WERI-Rb-1 (cell line): ENCODE measurements at regions not wholly inside any gene's neighbourhood (a gene's known extent, or its start where the extent isn't known, plus 50 kb on each side); places are given as distances from the start of the nearest gene placed in this dataset.

ENCODE experiments used
- DNase-seq: peaks from one replicate; pipeline ENCODE4 v3.0.0-alpha.2; 2020
- H3K27ac ChIP-seq: fragments of 250-450 bp; sonication (Bioruptor Pico); 2 replicates; pipeline ENCODE4 v1.5.1; 2020; ENCODE audit warnings: mild to moderate bottlenecking, moderate library complexity
- H3K27me3 ChIP-seq: fragments of 250-450 bp; sonication (Bioruptor Pico); 2 replicates; pipeline ENCODE4 v1.5.1; 2021; ENCODE audit warnings: mild to moderate bottlenecking, low read depth, moderate library complexity; ENCODE audit not compliant: insufficient read depth, severe bottlenecking
- H3K36me3 ChIP-seq: fragments of 250-450 bp; sonication (Bioruptor Pico); 2 replicates; pipeline ENCODE4 v1.5.1; 2020; ENCODE audit warnings: mild to moderate bottlenecking, moderate library complexity
- H3K4me3 ChIP-seq: 2 replicates; pipeline ENCODE4 v1.5.1; 2011; ENCODE audit warnings: low read depth, mild to moderate bottlenecking, control low read depth, low read length
- H3K9me3 ChIP-seq: fragments of 250-450 bp; sonication (Bioruptor Pico); 2 replicates; pipeline ENCODE4 v1.5.1; 2021; ENCODE audit warnings: mild to moderate bottlenecking, moderate library complexity; ENCODE audit not compliant: severe bottlenecking
- CTCF ChIP-seq: IDR thresholded peaks from 2 replicates; pipeline ENCODE4 v1.5.1; 2011; ENCODE audit warnings: low read depth, mild to moderate bottlenecking, control low read depth, inconsistent platforms, low read length

GRCh38 chr14:82759656-82760055 is 1226.0 kb upstream of the SEL1L start:
- TF ChIP-seq CTCF: no peak
- no peak for DNase-seq

GRCh38 chr14:82766123-82766522 is 1232.5 kb upstream of the SEL1L start:
- H3K4me3 ChIP-seq: no peak overlapping the region
- H3K27ac ChIP-seq: no peak overlapping the region
- H3K27me3 ChIP-seq: no peaks in the 10 kb centered on the region
- no peak for TF ChIP-seq CTCF
- no peaks in the 10 kb centered on the region for H3K36me3 ChIP-seq
- no peak for DNase-seq
- H3K9me3 ChIP-seq: no peaks in the 10 kb centered on the region

More at GRCh38 chr14:82759656-82760055, 1226.0 kb upstream of the SEL1L start:
- H3K36me3 ChIP-seq: no peaks in the 10 kb centered on the region
- no peak overlapping the region for H3K27ac ChIP-seq
- H3K27me3 ChIP-seq: no peaks in the 10 kb centered on the region
- no peak overlapping the region for H3K4me3 ChIP-seq
- no peaks in the 10 kb centered on the region for H3K9me3 ChIP-seq

- Histone ChIP-seq H3K36me3 (no peaks in the 10 kb centered on the region), H3K27ac (no peak overlapping the region), H3K9me3 (no peaks in the 10 kb centered on the region), H3K4me3 (no peak overlapping the region), H3K27me3 (no peaks in the 10 kb centered on the region)
- DNase-seq: no peak
- TF ChIP-seq CTCF: no peak
Measured at GRCh38 chr14:82766996-82767395, 1233.3 kb upstream of the SEL1L start.

GRCh38 chr14:82776958-82777357 is 1243.3 kb upstream of the SEL1L start:
- Histone ChIP-seq H3K9me3 (no peaks in the 10 kb centered on the region), H3K36me3 (no peaks in the 10 kb centered on the region), H3K27ac (no peak overlapping the region), H3K27me3 (no peaks in the 10 kb centered on the region), H3K4me3 (no peak overlapping the region)
- TF ChIP-seq CTCF: no peak
- DNase-seq: no peak

GRCh38 chr14:82778008-82778590 is 1244.4 kb upstream of the SEL1L start:
- TF ChIP-seq CTCF: no peak
- Histone ChIP-seq H3K9me3 (no peaks in the 10 kb centered on the region), H3K27me3 (no peaks in the 10 kb centered on the region), H3K27ac (no peak overlapping the region), H3K36me3 (no peaks in the 10 kb centered on the region), H3K4me3 (no peak overlapping the region)
- DNase-seq: no peak

DNA sequence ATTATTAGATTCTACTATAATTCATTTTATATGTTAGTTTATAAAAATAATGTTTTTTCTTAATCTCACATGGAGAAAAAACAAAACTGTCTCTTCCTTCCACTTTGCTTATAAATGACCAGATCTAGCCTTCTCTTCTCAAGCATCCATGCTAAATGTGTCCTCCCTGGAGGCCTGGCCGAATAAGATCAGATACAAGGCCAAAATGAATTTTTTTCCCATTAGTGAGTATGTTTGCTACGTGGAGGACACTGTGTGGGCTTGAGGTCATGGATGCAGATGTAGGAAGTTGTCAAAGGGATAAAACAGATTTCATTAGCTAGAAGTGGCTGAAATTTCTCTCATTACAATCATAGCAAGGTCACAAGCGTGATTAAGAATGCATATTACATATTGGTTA is 1244.9 kb upstream of the SEL1L start:
- TF ChIP-seq CTCF: no peak
- no peaks in the 10 kb centered on the region for H3K27me3 ChIP-seq
- no peak overlapping the region for H3K27ac ChIP-seq
- H3K36me3 ChIP-seq: no peaks in the 10 kb centered on the region
- DNase-seq: no peak
- H3K9me3 ChIP-seq: no peaks in the 10 kb centered on the region
- H3K4me3 ChIP-seq: no peak overlapping the region
